CD14-positive monocyte (primary cell): ENCODE measurements at regions not wholly inside any gene's neighbourhood (a gene's known extent, or its start where the extent isn't known, plus 50 kb on each side); places are given as distances from the start of the nearest gene placed in this dataset.

Experiments used
- DNase-seq, 3 donors: peaks; one replicate each; pipeline ENCODE4 v3.0.0-alpha.2; 2011 to 2022
- H2AFZ ChIP-seq: 2 replicates; pipeline ENCODE4 v1.6.0; 2012; ENCODE audit warnings: mild to moderate bottlenecking, low read depth, low read length, inconsistent platforms; ENCODE audit not compliant: insufficient read depth, poor library complexity, severe bottlenecking
- H3K27ac ChIP-seq, 2 donors: 1 replicate in 1 of 2; 2 replicates in 1 of 2; pipeline ENCODE4 v1.5.1; 2012 to 2013; ENCODE audit warnings: low read length in 2 of 2, control low read depth in 1 of 2, inconsistent platforms in 1 of 2, low read depth in 1 of 2, mild to moderate bottlenecking in 1 of 2
- H3K27me3 ChIP-seq, 2 donors: one replicate each; pipeline versions ENCODE4 v1.6.0 to v1.6.1; 2011 to 2013; ENCODE audit warnings: low read length in 2 of 2; ENCODE audit not compliant: control insufficient read depth in 2 of 2, insufficient read depth in 2 of 2
- H3K36me3 ChIP-seq, 2 donors: replicated peaks in 1 of 2; 1 replicate in 1 of 2; 2 replicates in 1 of 2; pipeline versions ENCODE4 v1.5.1 to v1.6.1; 2012 to 2013; ENCODE audit warnings: low read length in 2 of 2, control low read depth in 1 of 2, inconsistent platforms in 1 of 2, mild to moderate bottlenecking in 1 of 2; ENCODE audit not compliant: insufficient read depth in 2 of 2, control insufficient read depth in 1 of 2
- H3K4me1 ChIP-seq, 2 donors: 1 replicate in 1 of 2; 2 replicates in 1 of 2; pipeline versions ENCODE4 v1.5.1 to v1.6.1; 2012 to 2013; ENCODE audit warnings: low read length in 2 of 2, control low read depth in 1 of 2, inconsistent platforms in 1 of 2, mild to moderate bottlenecking in 1 of 2, moderate library complexity in 1 of 2; ENCODE audit not compliant: insufficient read depth in 2 of 2, control insufficient read depth in 1 of 2
- H3K4me2 ChIP-seq: replicated peaks from 2 replicates; pipeline ENCODE3; 2012; ENCODE audit warnings: low read length, moderate library complexity, mild to moderate bottlenecking; ENCODE audit not compliant: poor library complexity, severe bottlenecking; ENCODE audit errors: extremely low read depth
- H3K4me3 ChIP-seq, 3 experiments: fragments of 200-600 bp in 1 of 3; sonication (generic) in 1 of 3; replicated peaks in 1 of 3; 1 replicate in 2 of 3; 2 replicates in 1 of 3; pipeline ENCODE4 v1.5.1; 2011 to 2013; ENCODE audit warnings: low read length in 3 of 3, mild to moderate bottlenecking in 3 of 3, control low read depth in 2 of 3, low read depth in 2 of 3, inconsistent platforms in 1 of 3, moderate library complexity in 1 of 3
- H3K79me2 ChIP-seq: 2 replicates; pipeline ENCODE4 v1.6.0; 2012; ENCODE audit warnings: mild to moderate bottlenecking, control low read depth, inconsistent platforms, low read length, moderate library complexity; ENCODE audit not compliant: insufficient read depth
- H3K9ac ChIP-seq: 2 replicates; pipeline ENCODE4 v1.6.0; 2017; ENCODE audit warnings: low read length, mild to moderate bottlenecking; ENCODE audit not compliant: insufficient read depth, poor library complexity, severe bottlenecking
- H3K9me3 ChIP-seq, 2 donors: replicated peaks in 1 of 2; 1 replicate in 1 of 2; 2 replicates in 1 of 2; pipeline versions ENCODE4 v1.5.1 to v1.6.1; 2012 to 2013; ENCODE audit warnings: low read length in 2 of 2, control low read depth in 1 of 2; ENCODE audit not compliant: control insufficient read depth in 1 of 2, insufficient read depth in 1 of 2
- H4K20me1 ChIP-seq: 2 replicates; pipeline ENCODE4 v1.6.0; 2012; ENCODE audit warnings: mild to moderate bottlenecking, low read length, control low read depth, moderate library complexity; ENCODE audit not compliant: insufficient read depth
- H3K27ac Mint-ChIP-seq, 7 donors: one replicate each; pipeline ENCODE4 v1.8.0; 2020; ENCODE audit warnings: mild to moderate bottlenecking in 7 of 7, mixed read lengths in 7 of 7, moderate library complexity in 6 of 7, inconsistent platforms in 2 of 7
- H3K27me3 Mint-ChIP-seq, 3 donors: one replicate each; pipeline ENCODE4 v1.8.0; 2021 to 2022; ENCODE audit warnings: low read depth in 3 of 3, mild to moderate bottlenecking in 3 of 3, mixed read lengths in 3 of 3, moderate library complexity in 3 of 3, inconsistent platforms in 1 of 3
- H3K36me3 Mint-ChIP-seq, 2 donors: one replicate each; pipeline ENCODE4 v1.8.0; 2020; ENCODE audit warnings: mixed read lengths in 2 of 2, inconsistent platforms in 1 of 2, mild to moderate bottlenecking in 1 of 2
- H3K4me1 Mint-ChIP-seq: one replicate; pipeline ENCODE4 v1.8.0; 2020; ENCODE audit warnings: mild to moderate bottlenecking, mixed read lengths
- H3K4me3 Mint-ChIP-seq, 2 donors: one replicate each; pipeline ENCODE4 v1.8.0; 2020; ENCODE audit warnings: mild to moderate bottlenecking in 2 of 2, mixed read lengths in 2 of 2, moderate library complexity in 1 of 2
- H3K9me3 Mint-ChIP-seq, 7 donors: one replicate each; pipeline ENCODE4 v1.8.0; 2020 to 2022; ENCODE audit warnings: mixed read lengths in 7 of 7, mild to moderate bottlenecking in 6 of 7, moderate library complexity in 6 of 7, inconsistent platforms in 2 of 7
- CTCF ChIP-seq: fragments of 200-600 bp; IDR thresholded peaks from one replicate; pipeline ENCODE4 v1.8.0; 2022; ENCODE audit warnings: antibody characterized with exemption, mild to moderate bottlenecking
- WGBS: methylation state at CpG from one replicate; pipeline ENCODE4 v1.1.5; 2013; ENCODE audit warnings: missing lambda C conversion rate; ENCODE audit not compliant: insufficient coverage; 5-methylcytosine and 5-hydroxymethylcytosine counted together
- intact Hi-C, 2 donors: fragments of 100-400 bp; cut with micrococcal nuclease; formaldehyde crosslinking; loops; one replicate each; pipeline versions ENCODE4 v1.15.0 to v1.15.1; 2023

GRCh38 chr2:17136877-17137276, 381.4 kb downstream of the RAD51AP2 start:
- H3K4me2 ChIP-seq: no peak overlapping the region
- H3K9me3 Mint-ChIP-seq: no peaks in the 10 kb centered on the region
- intact Hi-C loops: no loop called here

GRCh38 chr2:17136231-17136630, 382.0 kb downstream of the RAD51AP2 start:
- Mint-ChIP-seq H3K27ac (no peak overlapping the region), H3K4me3 (no peak overlapping the region), H3K9me3 (no peaks in the 10 kb centered on the region), H3K36me3 (no peaks in the 10 kb centered on the region), H3K4me1 (no peaks in the 10 kb centered on the region), H3K27me3 (peaks cover 0 to 3% (median 1%) of the 10 kb centered on the region in 3 donors)
- Histone ChIP-seq H3K9ac (no peak overlapping the region), H3K4me1 (no peaks in the 10 kb centered on the region), H3K4me3 (no peak overlapping the region), H2AFZ (no peak overlapping the region), H3K27ac (no peak overlapping the region), H3K4me2 (no peak overlapping the region), H3K36me3 (no peaks in the 10 kb centered on the region), H3K27me3 (no peaks in the 10 kb centered on the region), H4K20me1 (no peaks in the 10 kb centered on the region), H3K79me2 (no peaks in the 10 kb centered on the region), H3K9me3 (no peaks in the 10 kb centered on the region)
- no peak for DNase-seq
- no peak for TF ChIP-seq CTCF
- intact Hi-C loops: no loop called here
- WGBS: no CpG with 5 or more reads among the region's 3 CpGs

More at GRCh38 chr2:17136877-17137276, 381.4 kb downstream of the RAD51AP2 start:
- no peaks in the 10 kb centered on the region for H3K4me1 Mint-ChIP-seq
- H3K27ac ChIP-seq: no peak overlapping the region
- no peak overlapping the region for H3K4me3 ChIP-seq
- H3K9ac ChIP-seq: no peak overlapping the region
- no peaks in the 10 kb centered on the region for H3K27me3 ChIP-seq
- H3K4me3 Mint-ChIP-seq: no peak overlapping the region
- no peak overlapping the region for H3K27ac Mint-ChIP-seq
- H3K79me2 ChIP-seq: no peaks in the 10 kb centered on the region
- H3K36me3 ChIP-seq: no peaks in the 10 kb centered on the region
- no peak for DNase-seq
- 94% methylated on average over 2 of the region's 2 CpGs for WGBS
- no peaks in the 10 kb centered on the region for H3K4me1 ChIP-seq
- no peak for TF ChIP-seq CTCF
- H3K9me3 ChIP-seq: no peaks in the 10 kb centered on the region
- peaks cover 0 to 1% (median 1%) of the 10 kb centered on the region in 3 donors for H3K27me3 Mint-ChIP-seq
- H3K36me3 Mint-ChIP-seq: no peaks in the 10 kb centered on the region
- H4K20me1 ChIP-seq: no peaks in the 10 kb centered on the region
- H2AFZ ChIP-seq: no peak overlapping the region
